NOMO-1 (cell line): ENCODE measurements at regions not wholly inside any gene's neighbourhood (a gene's known extent, or its start where the extent isn't known, plus 50 kb on each side); places are given as distances from the start of the nearest gene placed in this dataset.

Source experiments
- DNase-seq, 2 experiments: peaks; one replicate each; lab custom pipeline; 2025; ENCODE audit not compliant: unreplicated experiment in 2 of 2; lab: John Stamatoyannopoulos, UW

- no peak for DNase-seq
Measured at GRCh38 chr12:85669911-85670310, 166.3 kb downstream of the RASSF9 start.

GRCh38 chr12:85672436-85672835 is 163.8 kb downstream of the RASSF9 start:
- DNase-seq: no peak

GRCh38 chr12:85673921-85674420 is 162.2 kb downstream of the RASSF9 start:
- no peak for DNase-seq

- DNase-seq: no peak
Measured at GRCh38 chr12:85676816-85677749, 159.1 kb downstream of the RASSF9 start.

GRCh38 chr12:85679296-85679695 is 156.9 kb downstream of the RASSF9 start:
- no peak for DNase-seq

GRCh38 chr12:85680881-85681280 is 155.3 kb downstream of the RASSF9 start:
- DNase-seq: no peak

GRCh38 chr12:85681333-85681732 is 154.9 kb downstream of the RASSF9 start:
- no peak for DNase-seq

GRCh38 chr12:85683051-85683450 is 153.2 kb downstream of the RASSF9 start:
- no peak for DNase-seq

GRCh38 chr12:85688837-85689236 is 147.4 kb downstream of the RASSF9 start:
- no peak for DNase-seq

GRCh38 chr12:85690146-85690545 is 146.1 kb downstream of the RASSF9 start:
- no peak for DNase-seq

GRCh38 chr12:85693093-85693665 is 143.0 kb downstream of the RASSF9 start:
- no peak for DNase-seq

GRCh38 chr12:85695097-85695715 is 141.0 kb downstream of the RASSF9 start:
- no peak for DNase-seq

GRCh38 chr12:85697003-85697402 is 139.2 kb downstream of the RASSF9 start:
- DNase-seq: no peak

GRCh38 chr12:85698937-85699336 is 137.3 kb downstream of the RASSF9 start:
- DNase-seq: no peak

GRCh38 chr12:85708775-85709174 is 127.4 kb downstream of the RASSF9 start:
- DNase-seq: no peak

- no peak for DNase-seq
Measured at GRCh38 chr12:85711735-85712390, 124.3 kb downstream of the RASSF9 start.

GRCh38 chr12:85713373-85713772 is 122.8 kb downstream of the RASSF9 start:
- no peak for DNase-seq

GRCh38 chr12:85714425-85714824 is 121.8 kb downstream of the RASSF9 start:
- no peak for DNase-seq

GRCh38 chr12:85720308-85721033 is 115.7 kb downstream of the RASSF9 start:
- no peak for DNase-seq

- no peak for DNase-seq
Measured at GRCh38 chr12:85725991-85726390, 110.2 kb downstream of the RASSF9 start.
